MM.1S (cell line): ENCODE measurements at regions not wholly inside any gene's neighbourhood (a gene's known extent, or its start where the extent isn't known, plus 50 kb on each side); places are given as distances from the start of the nearest gene placed in this dataset.
"Not testable (repeated sequence)": the region's sequence is repeated elsewhere in the genome, so short reads cannot be mapped to it uniquely, and the experiment has no call there.

Experiments used
- DNase-seq: peaks from one replicate; pipeline ENCODE4 v3.0.0-alpha.2; 2015
- H2AFZ ChIP-seq: fragments of 300-600 bp; sonication (generic); 2 replicates; pipeline ENCODE4 v1.6.0; 2016; ENCODE audit warnings: antibody characterized with exemption, low read length
- H3F3A ChIP-seq: fragments of 300-600 bp; sonication (generic); 2 replicates; pipeline ENCODE4 v1.6.1; 2016; ENCODE audit warnings: mild to moderate bottlenecking, antibody characterized with exemption, low read length, moderate library complexity, mixed read lengths; ENCODE audit not compliant: insufficient read depth
- H3K27ac ChIP-seq: fragments of 300-600 bp; sonication (generic); 2 replicates; pipeline ENCODE4 v1.5.1; 2016; ENCODE audit warnings: mild to moderate bottlenecking, low read length
- H3K27me3 ChIP-seq: fragments of 300-600 bp; sonication (generic); replicated peaks from 2 replicates; pipeline ENCODE4 v1.6.0; 2016; ENCODE audit warnings: low read length; ENCODE audit not compliant: insufficient read depth
- H3K36me3 ChIP-seq: fragments of 300-600 bp; sonication (generic); replicated peaks from 2 replicates; pipeline ENCODE4 v1.6.1; 2016; ENCODE audit warnings: mild to moderate bottlenecking, low read length, mixed read lengths; ENCODE audit not compliant: insufficient read depth
- H3K4me1 ChIP-seq: fragments of 300-600 bp; sonication (generic); 2 replicates; pipeline ENCODE4 v1.6.1; 2016; ENCODE audit warnings: low read length, mixed read lengths
- H3K4me2 ChIP-seq: fragments of 300-600 bp; sonication (generic); 2 replicates; pipeline ENCODE4 v1.6.0; 2016; ENCODE audit warnings: low read depth, low read length
- H3K4me3 ChIP-seq: fragments of 300-600 bp; sonication (generic); 2 replicates; pipeline ENCODE4 v1.5.1; 2016; ENCODE audit warnings: low read length, mixed read lengths
- H3K79me2 ChIP-seq: fragments of 300-600 bp; sonication (generic); 2 replicates; pipeline ENCODE4 v1.6.1; 2016; ENCODE audit warnings: mixed run types, low read length, mixed read lengths
- H3K9ac ChIP-seq: fragments of 300-600 bp; sonication (generic); 2 replicates; pipeline ENCODE4 v1.6.1; 2016; ENCODE audit warnings: low read length, mixed read lengths
- H3K9me2 ChIP-seq: fragments of 300-600 bp; sonication (generic); replicated peaks from 2 replicates; pipeline ENCODE4 v1.6.1; 2016; ENCODE audit warnings: mild to moderate bottlenecking, low read length, mixed read lengths; ENCODE audit not compliant: insufficient read depth
- H3K9me3 ChIP-seq: fragments of 300-600 bp; sonication (generic); replicated peaks from 2 replicates; pipeline ENCODE4 v1.6.1; 2016; ENCODE audit warnings: mild to moderate bottlenecking, low read length, mixed read lengths; ENCODE audit not compliant: insufficient read depth
- H4K20me1 ChIP-seq: fragments of 300-600 bp; sonication (generic); 2 replicates; pipeline ENCODE4 v1.6.1; 2016; ENCODE audit warnings: mild to moderate bottlenecking, low read length, moderate library complexity, mixed read lengths; ENCODE audit not compliant: insufficient read depth
- CTCF ChIP-seq: fragments of 300-600 bp; sonication (generic); IDR thresholded peaks from 2 replicates; pipeline ENCODE4 v1.5.1; 2016; ENCODE audit warnings: antibody characterized with exemption, low read length, mixed read lengths
- EZH2 ChIP-seq: fragments of 300-600 bp; sonication (generic); optimal IDR thresholded peaks from 2 replicates; pipeline ENCODE3; 2017; ENCODE audit warnings: low read depth, mild to moderate bottlenecking, antibody characterized with exemption, low read length, mixed read lengths
- EZH2phosphoT487 ChIP-seq: fragments of 300-600 bp; sonication (generic); IDR thresholded peaks from 2 replicates; pipeline ENCODE4 v1.6.1; 2018; ENCODE audit warnings: antibody characterized with exemption, low read length

- Histone ChIP-seq H3K9ac (no peak overlapping the region), H3K79me2 (no peaks in the 10 kb centered on the region), H3K9me2 (no peaks in the 10 kb centered on the region), H3K27ac (no peak overlapping the region), H3K9me3 (no peaks in the 10 kb centered on the region), H3K36me3 (no peaks in the 10 kb centered on the region), H3K4me3 (no peak overlapping the region), H3K4me1 (no peaks in the 10 kb centered on the region), H3K27me3 (no peaks in the 10 kb centered on the region), H3K4me2 (no peak overlapping the region), H3F3A (no peaks in the 10 kb centered on the region), H4K20me1 (no peaks in the 10 kb centered on the region), H2AFZ (no peak overlapping the region)
- DNase-seq: no peak
- TF ChIP-seq EZH2phosphoT487 (no peak), CTCF (no peak), EZH2 (no peak)
Observed at GRCh38 chr5:7261900-7262299, 134.0 kb upstream of the ADCY2 start.

GRCh38 chr5:7263398-7264015, 132.4 kb upstream of the ADCY2 start:
- DNase-seq, H2AFZ ChIP-seq, H4K20me1 ChIP-seq, H3F3A ChIP-seq, H3K79me2 ChIP-seq, H3K4me1 ChIP-seq, H3K9me2 ChIP-seq, H3K36me3 ChIP-seq, H3K9ac ChIP-seq, H3K4me2 ChIP-seq, H3K27ac ChIP-seq, H3K9me3 ChIP-seq, H3K27me3 ChIP-seq, H3K4me3 ChIP-seq: not testable (repeated sequence)

GRCh38 chr5:7265776-7266175, 130.2 kb upstream of the ADCY2 start:
- H3K4me2 ChIP-seq, H4K20me1 ChIP-seq, H3K9me3 ChIP-seq, H3K79me2 ChIP-seq, H3K27me3 ChIP-seq, H3K27ac ChIP-seq, DNase-seq, H3K4me1 ChIP-seq, H3K36me3 ChIP-seq, H3K9ac ChIP-seq, H3K9me2 ChIP-seq, H3K4me3 ChIP-seq, H2AFZ ChIP-seq, H3F3A ChIP-seq: not testable (repeated sequence)

- not testable (repeated sequence) for H3K9me3 ChIP-seq, H3K27ac ChIP-seq, H2AFZ ChIP-seq, H3K9me2 ChIP-seq, H4K20me1 ChIP-seq, H3K9ac ChIP-seq, H3F3A ChIP-seq, H3K36me3 ChIP-seq, H3K4me3 ChIP-seq, H3K79me2 ChIP-seq, H3K27me3 ChIP-seq, H3K4me2 ChIP-seq, DNase-seq, H3K4me1 ChIP-seq
Observed at GRCh38 chr5:7268722-7269121, 127.2 kb upstream of the ADCY2 start.

GRCh38 chr5:7269591-7270274, 126.2 kb upstream of the ADCY2 start:
- H3K4me2 ChIP-seq: no peak overlapping the region
- H4K20me1 ChIP-seq: no peaks in the 10 kb centered on the region
- H3K79me2 ChIP-seq: no peaks in the 10 kb centered on the region
- no peak overlapping the region for H3K9ac ChIP-seq
- no peaks in the 10 kb centered on the region for H3K9me2 ChIP-seq
- no peaks in the 10 kb centered on the region for H3K4me1 ChIP-seq
- H3K27me3 ChIP-seq: no peaks in the 10 kb centered on the region
- no peaks in the 10 kb centered on the region for H3K36me3 ChIP-seq
- no peak for DNase-seq
- no peaks in the 10 kb centered on the region for H3F3A ChIP-seq
- TF ChIP-seq CTCF (no peak), EZH2phosphoT487 (no peak), EZH2 (no peak)
- H3K4me3 ChIP-seq: no peak overlapping the region
- no peaks in the 10 kb centered on the region for H3K9me3 ChIP-seq
- H3K27ac ChIP-seq: no peak overlapping the region
- H2AFZ ChIP-seq: no peak overlapping the region
